G401 (cell line): ENCODE measurements at regions not wholly inside any gene's neighbourhood (a gene's known extent, or its start where the extent isn't known, plus 50 kb on each side); places are given as distances from the start of the nearest gene placed in this dataset.

ENCODE experiments used
- DNase-seq: peaks from one replicate; pipeline ENCODE4 v3.0.0-alpha.2; 2015; ENCODE audit warnings: low spot score
- in situ Hi-C: cut with HindIII; loops from 2 replicates; pipeline ENCODE4 v1.10.0; 2016; ENCODE audit warnings: low sequenced_read_pairs, mixed read lengths

DNA sequence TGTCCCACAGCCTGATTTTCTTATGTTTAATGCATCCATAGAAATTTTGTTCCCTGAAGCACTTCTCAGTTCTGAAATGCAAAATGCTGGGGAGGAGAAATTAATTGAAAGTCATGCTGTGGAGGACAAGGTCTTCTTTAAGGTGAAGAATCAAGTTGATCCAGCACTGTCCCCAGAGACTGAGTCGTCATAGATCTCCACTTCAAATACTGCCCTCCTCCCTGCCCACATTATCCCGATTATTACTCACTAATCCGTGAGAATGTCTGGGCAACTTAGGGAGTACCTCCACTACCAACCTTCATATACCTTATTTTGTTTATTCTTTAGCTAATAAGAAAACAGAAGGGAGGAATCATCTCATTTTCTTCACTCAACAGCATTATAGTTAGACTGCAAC lies 70.0 kb upstream of the FMN2 start:
- in situ Hi-C loops: no loop called here

GRCh38 chr1:240027059-240027462 lies 64.6 kb upstream of the FMN2 start:
- DNase-seq: peak; percentile 55
- in situ Hi-C loops: no loop called here

More for the DNA sequence above, 70.0 kb upstream of the FMN2 start:
- DNase-seq: no peak

GRCh38 chr1:240029418-240029817 lies 62.3 kb upstream of the FMN2 start:
- no peak for DNase-seq
- in situ Hi-C loops: no loop called here

- DNase-seq: no peak
- in situ Hi-C loops: no loop called here
Observed at GRCh38 chr1:240030236-240030635, 61.4 kb upstream of the FMN2 start.

DNA sequence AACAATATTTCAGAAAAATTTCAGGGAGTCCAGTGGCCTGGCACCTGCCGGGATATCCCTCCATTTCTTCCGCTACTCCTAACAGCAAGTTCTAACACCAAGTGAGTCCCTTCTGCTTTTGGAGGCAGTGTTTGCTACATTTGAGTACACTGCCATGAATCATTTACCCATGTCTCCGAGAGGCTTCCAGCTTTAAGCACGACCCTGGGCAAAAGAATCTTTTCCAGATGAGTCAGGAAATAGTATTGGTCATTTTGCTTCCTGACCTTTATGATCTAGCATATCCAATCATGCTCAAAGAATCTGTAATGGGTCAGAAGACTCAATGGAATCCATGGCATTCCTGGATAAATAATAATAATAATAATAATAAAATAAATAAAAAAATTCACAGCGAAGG lies 60.7 kb upstream of the FMN2 start:
- in situ Hi-C loops: no loop called here
- DNase-seq: no peak

GRCh38 chr1:240031414-240031813 lies 60.3 kb upstream of the FMN2 start:
- DNase-seq: no peak
- in situ Hi-C loops: no loop called here

DNA sequence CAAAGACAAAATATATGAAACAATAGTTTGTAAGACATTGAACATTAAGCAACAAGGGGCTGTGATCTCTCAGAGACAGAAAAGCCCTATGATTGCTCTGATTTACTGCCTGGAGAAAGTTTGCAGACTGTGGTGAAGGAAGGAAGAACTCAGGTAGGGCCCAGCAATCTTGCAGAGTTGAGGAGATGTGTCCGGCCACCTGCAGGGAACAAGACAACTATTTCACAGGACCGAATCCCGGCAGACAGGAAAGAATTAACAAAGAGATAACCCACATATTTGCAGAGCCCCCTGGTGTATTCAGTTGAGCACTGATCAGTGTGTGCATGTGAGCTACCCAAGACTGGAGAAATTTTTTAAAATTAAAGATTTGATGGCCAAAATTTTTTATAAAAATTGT lies 58.3 kb upstream of the FMN2 start:
- in situ Hi-C loops: no loop called here
- DNase-seq: no peak

- no peak for DNase-seq
- in situ Hi-C loops: no loop called here
Observed at GRCh38 chr1:240036526-240036925, 55.2 kb upstream of the FMN2 start.
